Common myeloid progenitor, CD34-positive (primary cell): ENCODE measurements at regions not wholly inside any gene's neighbourhood (a gene's known extent, or its start where the extent isn't known, plus 50 kb on each side); places are given as distances from the start of the nearest gene placed in this dataset.
"Not testable (repeated sequence)": the region's sequence is repeated elsewhere in the genome, so short reads cannot be mapped to it uniquely, and the experiment has no call there.

Experiments used
- CTCF ChIA-PET: fragments of 350-600 bp; sonication (Branson Sonifier 250); formaldehyde crosslinking; loops from one replicate; lab custom pipeline; 2021; ENCODE audit warnings: antibody characterized with exemption; lab: Charles Lee
- POLR2A ChIA-PET: fragments of 350-600 bp; sonication (Branson Sonifier 250); formaldehyde crosslinking; loops from one replicate; lab custom pipeline; 2021; ENCODE audit warnings: antibody characterized with exemption; lab: Charles Lee
- DNase-seq, 3 donors: peaks; one replicate each; pipeline versions ENCODE4 v3.0.0 to v3.0.0-alpha.2; 2013
- H3K27ac ChIP-seq, 2 experiments: 1 replicate in 1 of 2; 2 replicates in 1 of 2; pipeline ENCODE4 v1.7.0; 2013; ENCODE audit warnings: inconsistent platforms in 2 of 2, low read length in 2 of 2, mild to moderate bottlenecking in 2 of 2, low read depth in 1 of 2, moderate library complexity in 1 of 2; ENCODE audit not compliant: severe bottlenecking in 2 of 2, insufficient read depth in 1 of 2, poor library complexity in 1 of 2
- H3K27me3 ChIP-seq, 5 experiments: replicated peaks in 2 of 5; 1 replicate in 3 of 5; 2 replicates in 2 of 5; pipeline versions ENCODE4 v1.6.1 to v1.7.0; 2013; ENCODE audit warnings: low read length in 4 of 5, mild to moderate bottlenecking in 2 of 5, moderate library complexity in 2 of 5, inconsistent platforms in 1 of 5; ENCODE audit not compliant: insufficient read depth in 5 of 5, control insufficient read depth in 4 of 5
- H3K36me3 ChIP-seq, 4 experiments: 1 replicate in 2 of 4; 2 replicates in 2 of 4; pipeline versions ENCODE4 v1.6.1 to v1.7.0; 2013; ENCODE audit warnings: low read length in 3 of 4, control low read depth in 1 of 4, mild to moderate bottlenecking in 1 of 4; ENCODE audit not compliant: control insufficient read depth in 4 of 4, insufficient read depth in 4 of 4
- H3K4me1 ChIP-seq, 4 experiments: 1 replicate in 3 of 4; 2 replicates in 1 of 4; pipeline versions ENCODE4 v1.6.1 to v1.7.1; 2013; ENCODE audit warnings: low read length in 3 of 4, mild to moderate bottlenecking in 3 of 4, control low read depth in 1 of 4, inconsistent platforms in 1 of 4, moderate library complexity in 1 of 4; ENCODE audit not compliant: control insufficient read depth in 4 of 4, insufficient read depth in 4 of 4; ENCODE audit errors: control extremely low read depth in 1 of 4
- H3K4me3 ChIP-seq, 7 experiments: 1 replicate in 4 of 7; 2 replicates in 3 of 7; pipeline versions ENCODE4 v1.5.1 to v1.7.0; 2013; ENCODE audit warnings: mild to moderate bottlenecking in 7 of 7, low read length in 6 of 7, moderate library complexity in 6 of 7, inconsistent platforms in 2 of 7, low read depth in 2 of 7, control low read depth in 1 of 7; ENCODE audit not compliant: insufficient read depth in 4 of 7, control insufficient read depth in 1 of 7; ENCODE audit errors: extremely low read depth in 1 of 7
- H3K9me3 ChIP-seq, 5 experiments: 1 replicate in 4 of 5; 2 replicates in 1 of 5; pipeline versions ENCODE4 v1.6.1 to v1.7.1; 2013; ENCODE audit warnings: low read length in 4 of 5, mild to moderate bottlenecking in 2 of 5, inconsistent platforms in 1 of 5, low read depth in 1 of 5, moderate library complexity in 1 of 5; ENCODE audit not compliant: control insufficient read depth in 4 of 5, insufficient read depth in 2 of 5; ENCODE audit errors: control extremely low read depth in 1 of 5
- WGBS: methylation state at CpG from one replicate; pipeline ENCODE4 v1.1.5; 2013; ENCODE audit not compliant: insufficient coverage; 5-methylcytosine and 5-hydroxymethylcytosine counted together

- WGBS = 100% methylated on average over 1 of the region's 3 CpGs
Measured at GRCh38 chr3:145471976-145472375, 689.0 kb downstream of the PLOD2 start.

DNA sequence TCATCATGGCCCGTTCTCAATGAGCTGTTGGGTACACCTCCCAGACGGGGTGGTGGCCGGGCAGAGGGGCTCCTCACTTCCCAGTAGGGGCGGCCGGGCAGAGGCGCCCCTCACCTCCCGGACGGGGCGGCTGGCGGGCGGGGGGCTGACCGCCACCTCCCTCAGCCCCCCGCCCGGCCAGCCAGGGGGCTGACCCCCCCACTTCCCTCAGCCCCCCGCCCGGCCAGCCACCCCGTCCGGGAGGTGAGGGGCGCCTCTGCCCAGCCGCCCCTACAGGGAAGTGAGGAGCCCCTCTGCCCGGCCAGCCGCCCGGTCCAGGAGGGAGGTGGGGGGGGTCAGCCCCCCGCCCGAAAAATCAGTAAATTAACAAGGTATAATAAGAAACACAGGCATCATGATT is 678.2 kb downstream of the PLOD2 start:
- CTCF ChIA-PET, H3K9me3 ChIP-seq, H3K27me3 ChIP-seq, H3K4me1 ChIP-seq, H3K27ac ChIP-seq, DNase-seq, H3K36me3 ChIP-seq, H3K4me3 ChIP-seq, POLR2A ChIA-PET: not testable (repeated sequence)
- 100% methylated on average over 3 of the region's 25 CpGs for WGBS

More at GRCh38 chr3:145471976-145472375, 689.0 kb downstream of the PLOD2 start:
- H3K36me3 ChIP-seq = no peaks in the 10 kb centered on the region
- H3K27me3 ChIP-seq = no peaks in the 10 kb centered on the region
- no peaks in the 10 kb centered on the region for H3K9me3 ChIP-seq
- H3K4me1 ChIP-seq = no peaks in the 10 kb centered on the region
- H3K27ac ChIP-seq = no peak overlapping the region
- POLR2A ChIA-PET = no interaction called here
- CTCF ChIA-PET = no interaction called here
- H3K4me3 ChIP-seq = no peak overlapping the region
- DNase-seq = no peak

DNA sequence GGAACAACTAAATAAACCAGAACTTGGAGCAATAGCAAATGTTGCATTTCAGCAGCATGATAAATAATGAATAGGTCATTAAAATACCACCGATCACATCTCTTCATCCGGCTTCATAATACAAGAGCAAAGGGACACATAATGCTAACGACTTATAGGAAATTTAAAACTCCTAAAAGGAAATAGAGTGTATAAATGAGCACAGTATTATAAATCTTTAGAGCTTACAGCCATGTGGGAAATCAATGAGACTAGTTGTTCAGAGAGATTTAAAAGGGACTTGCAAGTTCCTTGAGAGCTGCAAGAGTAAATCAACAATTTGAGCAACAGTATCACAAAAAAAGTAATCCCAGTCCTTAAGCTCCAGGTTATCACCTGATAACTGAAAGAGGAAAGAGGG is 677.0 kb downstream of the PLOD2 start:
- ChIA-PET CTCF (no interaction called here), POLR2A (no interaction called here)
- no peaks in the 10 kb centered on the region for H3K9me3 ChIP-seq
- H3K4me1 ChIP-seq = no peaks in the 10 kb centered on the region
- WGBS = no CpG with 5 or more reads among the region's 3 CpGs
- no peak overlapping the region for H3K4me3 ChIP-seq
- DNase-seq = no peak
- H3K36me3 ChIP-seq = no peaks in the 10 kb centered on the region
- H3K27me3 ChIP-seq = no peaks in the 10 kb centered on the region
- H3K27ac ChIP-seq = no peak overlapping the region

DNA sequence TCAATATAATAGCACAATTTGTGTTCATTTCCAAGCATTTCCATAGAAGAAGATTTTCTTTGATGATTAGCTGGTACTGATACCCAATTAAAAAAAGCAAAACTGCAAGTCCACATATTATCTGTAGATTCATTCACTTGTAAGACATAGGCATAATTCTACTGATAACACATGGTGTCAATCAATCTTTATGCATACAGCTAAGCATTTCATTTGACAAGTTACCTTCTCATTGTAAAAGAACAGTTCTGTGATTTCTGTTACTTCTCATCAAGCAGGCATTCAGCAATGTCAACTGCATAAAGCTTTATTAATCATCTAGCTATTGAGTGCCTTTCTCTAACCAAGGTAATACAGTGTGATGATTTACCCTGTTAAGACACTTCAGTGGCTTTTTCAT is 672.0 kb downstream of the PLOD2 start:
- no peak for DNase-seq
- Histone ChIP-seq H3K4me1 (no peaks in the 10 kb centered on the region), H3K9me3 (no peaks in the 10 kb centered on the region), H3K36me3 (no peaks in the 10 kb centered on the region), H3K4me3 (no peak overlapping the region), H3K27ac (no peak overlapping the region), H3K27me3 (no peaks in the 10 kb centered on the region)
- ChIA-PET POLR2A (no interaction called here), CTCF (no interaction called here)

GRCh38 chr3:145490088-145491048 is 670.6 kb downstream of the PLOD2 start:
- no peaks in the 10 kb centered on the region for H3K4me1 ChIP-seq
- ChIA-PET CTCF (no interaction called here), POLR2A (no interaction called here)
- no peaks in the 10 kb centered on the region for H3K36me3 ChIP-seq
- no peaks in the 10 kb centered on the region for H3K27me3 ChIP-seq
- 98% methylated on average over 10 of the region's 11 CpGs for WGBS
- no peak overlapping the region for H3K27ac ChIP-seq
- DNase-seq = no peak
- no peaks in the 10 kb centered on the region for H3K9me3 ChIP-seq
- H3K4me3 ChIP-seq = no peak overlapping the region

DNA sequence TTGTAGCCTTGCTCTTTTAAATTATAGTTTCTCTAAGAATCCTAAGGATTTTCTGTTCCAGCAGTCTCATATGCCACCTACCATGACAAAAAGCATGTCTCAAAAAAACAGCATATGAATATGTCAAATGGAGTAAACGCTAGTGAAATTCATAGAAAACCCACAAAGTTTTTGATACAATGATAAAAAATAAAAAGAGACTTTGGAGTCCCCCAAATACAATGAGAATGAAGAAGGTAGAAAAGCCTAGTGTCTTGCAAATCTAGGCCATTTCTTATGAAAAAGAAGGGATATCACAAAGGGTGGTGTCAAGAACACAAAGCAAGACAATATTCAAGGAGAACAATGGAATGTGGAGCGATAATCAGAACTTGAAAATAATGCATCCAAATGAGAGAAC is 668.5 kb downstream of the PLOD2 start:
- H3K27me3 ChIP-seq = no peaks in the 10 kb centered on the region
- ChIA-PET CTCF (no interaction called here), POLR2A (no interaction called here)
- no peaks in the 10 kb centered on the region for H3K9me3 ChIP-seq
- no peaks in the 10 kb centered on the region for H3K4me1 ChIP-seq
- H3K4me3 ChIP-seq = no peak overlapping the region
- H3K36me3 ChIP-seq = no peaks in the 10 kb centered on the region
- no peak overlapping the region for H3K27ac ChIP-seq
- 82% methylated on average over 1 of the region's 2 CpGs for WGBS
- no peak for DNase-seq

- H3K36me3 ChIP-seq, H3K27ac ChIP-seq, DNase-seq, H3K27me3 ChIP-seq, H3K4me1 ChIP-seq, H3K4me3 ChIP-seq, CTCF ChIA-PET, H3K9me3 ChIP-seq: not testable (repeated sequence)
- POLR2A ChIA-PET = interaction anchor here (0.6 kb wide), 2 partner anchors 1159 to 1280 kb away, joined by 3 to 4 read pairs; no protein-coding TSS in a partner anchor
- WGBS = 94% methylated on average over 2 of the region's 4 CpGs
Measured at GRCh38 chr3:145517416-145517815, 643.6 kb downstream of the PLOD2 start.
